ENCODE measurements at regions not wholly inside any gene's neighbourhood (a gene's known extent, or its start where the extent isn't known, plus 50 kb on each side); places are given as distances from the start of the nearest gene placed in this dataset.

GRCh38 chr13:33735276-33735675 is 82.7 kb upstream of the RFC3 start:
- Mint-ChIP-seq H3K27me3 (ENCODE audit: low read depth, unreplicated experiment) (peaks cover 3% of the 10 kb centered on the region), H3K4me1 (ENCODE audit: low read depth, unreplicated experiment) (no peaks in the 10 kb centered on the region), H3K4me3 (ENCODE audit: unreplicated experiment) (no peak overlapping the region), H3K9me3 (ENCODE audit: unreplicated experiment) (no peaks in the 10 kb centered on the region), H3K36me3 (ENCODE audit: low read depth, unreplicated experiment) (no peaks in the 10 kb centered on the region), H3K27ac (ENCODE audit: unreplicated experiment) (no peak overlapping the region)
- H3K27ac ChIP-seq (ENCODE audit: low read depth, low read length): no peak overlapping the region
- H3K4me1 ChIP-seq (ENCODE audit: insufficient read depth, low read length): peaks cover 6% of the 10 kb centered on the region
- no peaks in the 10 kb centered on the region for H3K9me3 ChIP-seq (ENCODE audit: insufficient read depth, low read depth, low read length)
- FAIRE-seq (no peak), DNase-seq (ENCODE audit: low read depth) (no peak)
- no peak overlapping the region for H3K4me3 ChIP-seq (ENCODE audit: insufficient read depth, low read depth, low read length)
- H4K20me1 ChIP-seq (ENCODE audit: insufficient read depth, low read length): no peaks in the 10 kb centered on the region
- H3K79me2 ChIP-seq (ENCODE audit: insufficient read depth, low read length): no peaks in the 10 kb centered on the region
- no peaks in the 10 kb centered on the region for H3K27me3 ChIP-seq (ENCODE audit: insufficient read depth, low read length)
- no peak overlapping the region for H2AFZ ChIP-seq (ENCODE audit: low read depth, low read length)
- no peak for TF ChIP-seq EZH2 (IDR thresholded peaks at IDR 0.05; ENCODE audit: insufficient read depth, low read length)
- TF ChIP-seq CTCF (IDR thresholded peaks at IDR 0.05; ENCODE audit: insufficient read depth, low read depth, low read length): no peak
- no peaks in the 10 kb centered on the region for H3K36me3 ChIP-seq (ENCODE audit: insufficient read depth, low read length)
- no peak overlapping the region for H3K9ac ChIP-seq (ENCODE audit: low read length)
- H3K4me2 ChIP-seq (ENCODE audit: low read length): no peak overlapping the region

- Histone ChIP-seq H4K20me1 (ENCODE audit: insufficient read depth, low read length) (no peaks in the 10 kb centered on the region), H3K79me2 (ENCODE audit: insufficient read depth, low read length) (no peaks in the 10 kb centered on the region), H3K9ac (ENCODE audit: low read length) (no peak overlapping the region), H2AFZ (ENCODE audit: low read depth, low read length) (no peak overlapping the region), H3K27me3 (ENCODE audit: insufficient read depth, low read length) (no peaks in the 10 kb centered on the region), H3K36me3 (ENCODE audit: insufficient read depth, low read length) (no peaks in the 10 kb centered on the region), H3K4me1 (ENCODE audit: insufficient read depth, low read length) (peaks cover 6% of the 10 kb centered on the region), H3K9me3 (ENCODE audit: insufficient read depth, low read depth, low read length) (no peaks in the 10 kb centered on the region), H3K4me3 (ENCODE audit: insufficient read depth, low read depth, low read length) (no peak overlapping the region), H3K27ac (ENCODE audit: low read depth, low read length) (no peak overlapping the region), H3K4me2 (ENCODE audit: low read length) (no peak overlapping the region)
- no peak overlapping the region for H3K4me3 Mint-ChIP-seq (ENCODE audit: unreplicated experiment)
- no peak for TF ChIP-seq EZH2 (IDR thresholded peaks at IDR 0.05; ENCODE audit: insufficient read depth, low read length)
- TF ChIP-seq CTCF (IDR thresholded peaks at IDR 0.05; ENCODE audit: insufficient read depth, low read depth, low read length): no peak
- peaks cover 4% of the 10 kb centered on the region for H3K9me3 Mint-ChIP-seq (ENCODE audit: unreplicated experiment)
- no peak overlapping the region for H3K27ac Mint-ChIP-seq (ENCODE audit: unreplicated experiment)
- FAIRE-seq (no peak), DNase-seq (ENCODE audit: low read depth) (no peak)
- H3K4me1 Mint-ChIP-seq (ENCODE audit: low read depth, unreplicated experiment): no peaks in the 10 kb centered on the region
- peaks cover 3% of the 10 kb centered on the region for H3K27me3 Mint-ChIP-seq (ENCODE audit: low read depth, unreplicated experiment)
- no peaks in the 10 kb centered on the region for H3K36me3 Mint-ChIP-seq (ENCODE audit: low read depth, unreplicated experiment)
Observed at GRCh38 chr13:33739254-33739653, 78.7 kb upstream of the RFC3 start.

- no peak for FAIRE-seq
Observed at GRCh38 chr13:33740134-33740538, 77.8 kb upstream of the RFC3 start.

More at GRCh38 chr13:33740134-33740538, 77.8 kb upstream of the RFC3 start:
- no peaks in the 10 kb centered on the region for H3K27me3 ChIP-seq (ENCODE audit: insufficient read depth, low read length)
- H3K4me2 ChIP-seq (ENCODE audit: low read length): peak overlapping the region; percentile 7
- H3K27ac Mint-ChIP-seq (ENCODE audit: unreplicated experiment): no peak overlapping the region
- H3K9me3 Mint-ChIP-seq (ENCODE audit: unreplicated experiment): peaks cover 4% of the 10 kb centered on the region
- no peaks in the 10 kb centered on the region for H4K20me1 ChIP-seq (ENCODE audit: insufficient read depth, low read length)
- DNase-seq (ENCODE audit: low read depth): peak; percentile 92
- H3K36me3 ChIP-seq (ENCODE audit: insufficient read depth, low read length): no peaks in the 10 kb centered on the region
- no peak overlapping the region for H3K4me3 Mint-ChIP-seq (ENCODE audit: unreplicated experiment)
- peaks cover 3% of the 10 kb centered on the region for H3K27me3 Mint-ChIP-seq (ENCODE audit: low read depth, unreplicated experiment)
- peaks cover 6% of the 10 kb centered on the region for H3K4me1 ChIP-seq (ENCODE audit: insufficient read depth, low read length)
- no peaks in the 10 kb centered on the region for H3K36me3 Mint-ChIP-seq (ENCODE audit: low read depth, unreplicated experiment)
- H3K79me2 ChIP-seq (ENCODE audit: insufficient read depth, low read length): no peaks in the 10 kb centered on the region
- no peak for TF ChIP-seq EZH2 (IDR thresholded peaks at IDR 0.05; ENCODE audit: insufficient read depth, low read length)
- no peak for TF ChIP-seq CTCF (IDR thresholded peaks at IDR 0.05; ENCODE audit: insufficient read depth, low read depth, low read length)
- H3K4me3 ChIP-seq (ENCODE audit: insufficient read depth, low read depth, low read length): no peak overlapping the region
- H2AFZ ChIP-seq (ENCODE audit: low read depth, low read length): no peak overlapping the region
- H3K4me1 Mint-ChIP-seq (ENCODE audit: low read depth, unreplicated experiment): no peaks in the 10 kb centered on the region
- H3K27ac ChIP-seq (ENCODE audit: low read depth, low read length): no peak overlapping the region
- H3K9ac ChIP-seq (ENCODE audit: low read length): no peak overlapping the region
- H3K9me3 ChIP-seq (ENCODE audit: insufficient read depth, low read depth, low read length): no peaks in the 10 kb centered on the region
